ENCODE measurements at regions not wholly inside any gene's neighbourhood (a gene's known extent, or its start where the extent isn't known, plus 50 kb on each side); places are given as distances from the start of the nearest gene placed in this dataset.

DNA sequence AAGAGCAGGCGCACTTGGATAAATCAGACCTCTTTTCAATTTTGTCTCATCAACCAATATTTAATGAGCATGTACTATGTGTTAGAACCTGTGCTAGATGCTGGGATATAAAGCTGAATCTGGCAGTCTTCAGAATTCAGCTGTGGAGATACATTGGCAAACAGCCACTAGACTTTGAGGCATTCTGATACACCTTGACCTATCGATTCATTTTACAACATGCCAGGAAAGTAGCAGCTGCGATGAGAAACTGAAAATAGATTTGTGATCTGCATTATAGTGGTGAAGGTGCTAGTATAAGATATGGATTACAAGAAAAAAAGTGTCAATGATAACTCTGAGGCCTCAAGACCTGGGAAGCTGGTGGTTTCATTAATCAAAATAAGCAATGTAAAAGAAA lies 1338.1 kb upstream of the TENM4 start:
- WGBS: 68% methylated on average over 3 of the region's 3 CpGs

GRCh38 chr11:80778432-80778831 lies 1337.6 kb upstream of the TENM4 start:
- H3K9ac ChIP-seq (ENCODE audit: low read depth in 1 of 2, low read length in 2 of 2): no peak overlapping the region
- no peak overlapping the region for H3K4me3 ChIP-seq (ENCODE audit: low read depth in 1 of 3, low read length in 3 of 3)
- H3K27me3 ChIP-seq (ENCODE audit: control insufficient read depth in 4 of 4, insufficient read depth in 4 of 4, low read length in 3 of 4): no peaks in the 10 kb centered on the region
- H3K9me3 ChIP-seq (ENCODE audit: control insufficient read depth in 4 of 4, low read length in 3 of 4): no peaks in the 10 kb centered on the region
- H3K27ac ChIP-seq (ENCODE audit: low read depth in 1 of 2, low read length in 2 of 2): no peak overlapping the region
- WGBS: 59% methylated on average over 3 of the region's 3 CpGs
- no peak for DNase-seq (ENCODE audit: low spot score)
- TF ChIP-seq GABPA (IDR thresholded peaks at IDR 0.05 in 1 of 2, conservative IDR thresholded peaks at IDR 0.05 in 1 of 2) (no peak), REST (IDR thresholded peaks at IDR 0.05) (no peak), FOXA2 (IDR thresholded peaks at IDR 0.05) (no peak), HNF4G (IDR thresholded peaks at IDR 0.05) (no peak), TAF1 (conservative IDR thresholded peaks at IDR 0.05) (no peak)
- H3K4me1 ChIP-seq (ENCODE audit: control insufficient read depth in 4 of 4, insufficient read depth in 4 of 4, low read length in 3 of 4): no peaks in the 10 kb centered on the region
- H3K36me3 ChIP-seq (ENCODE audit: control insufficient read depth in 4 of 4, insufficient read depth in 3 of 4, low read depth in 1 of 4, low read length in 3 of 4): no peaks in the 10 kb centered on the region

More for the DNA sequence above, 1338.1 kb upstream of the TENM4 start:
- no peak overlapping the region for H3K9ac ChIP-seq (ENCODE audit: low read depth in 1 of 2, low read length in 2 of 2)
- no peaks in the 10 kb centered on the region for H3K4me1 ChIP-seq (ENCODE audit: control insufficient read depth in 4 of 4, insufficient read depth in 4 of 4, low read length in 3 of 4)
- H3K27me3 ChIP-seq (ENCODE audit: control insufficient read depth in 4 of 4, insufficient read depth in 4 of 4, low read length in 3 of 4): no peaks in the 10 kb centered on the region
- DNase-seq (ENCODE audit: low spot score): no peak
- no peaks in the 10 kb centered on the region for H3K9me3 ChIP-seq (ENCODE audit: control insufficient read depth in 4 of 4, low read length in 3 of 4)
- H3K36me3 ChIP-seq (ENCODE audit: control insufficient read depth in 4 of 4, insufficient read depth in 3 of 4, low read depth in 1 of 4, low read length in 3 of 4): no peaks in the 10 kb centered on the region
- no peak for TF ChIP-seq FOXA1 (IDR thresholded peaks at IDR 0.05)
- H3K4me3 ChIP-seq (ENCODE audit: low read depth in 1 of 3, low read length in 3 of 3): no peak overlapping the region
- H3K27ac ChIP-seq (ENCODE audit: low read depth in 1 of 2, low read length in 2 of 2): no peak overlapping the region

GRCh38 chr11:80773919-80774318 lies 1333.1 kb upstream of the TENM4 start:
- Histone ChIP-seq H3K27ac (ENCODE audit: low read depth in 1 of 2, low read length in 2 of 2) (no peak overlapping the region), H3K4me1 (ENCODE audit: control insufficient read depth in 4 of 4, insufficient read depth in 4 of 4, low read length in 3 of 4) (peaks cover 0 to 1% (median 0%) of the 10 kb centered on the region in 4 donors), H3K36me3 (ENCODE audit: control insufficient read depth in 4 of 4, insufficient read depth in 3 of 4, low read depth in 1 of 4, low read length in 3 of 4) (no peaks in the 10 kb centered on the region), H3K27me3 (ENCODE audit: control insufficient read depth in 4 of 4, insufficient read depth in 4 of 4, low read length in 3 of 4) (no peaks in the 10 kb centered on the region), H3K4me3 (ENCODE audit: low read depth in 1 of 3, low read length in 3 of 3) (no peak overlapping the region), H3K9me3 (ENCODE audit: control insufficient read depth in 4 of 4, low read length in 3 of 4) (no peaks in the 10 kb centered on the region), H3K9ac (ENCODE audit: low read depth in 1 of 2, low read length in 2 of 2) (no peak overlapping the region)
- DNase-seq (ENCODE audit: low spot score): no peak
- WGBS: 71% methylated on average over 3 of the region's 3 CpGs
- no peak for TF ChIP-seq RAD21 (IDR thresholded peaks at IDR 0.05)
- no peak for TF ChIP-seq TAF1 (conservative IDR thresholded peaks at IDR 0.05)
- no peak for TF ChIP-seq HNF4G (IDR thresholded peaks at IDR 0.05)
- no peak for TF ChIP-seq RXRA (IDR thresholded peaks at IDR 0.05)
- no peak for TF ChIP-seq GABPA (IDR thresholded peaks at IDR 0.05 in 1 of 2, conservative IDR thresholded peaks at IDR 0.05 in 1 of 2)
- no peak for TF ChIP-seq FOXA2 (IDR thresholded peaks at IDR 0.05)
- TF ChIP-seq, protein P1, sequence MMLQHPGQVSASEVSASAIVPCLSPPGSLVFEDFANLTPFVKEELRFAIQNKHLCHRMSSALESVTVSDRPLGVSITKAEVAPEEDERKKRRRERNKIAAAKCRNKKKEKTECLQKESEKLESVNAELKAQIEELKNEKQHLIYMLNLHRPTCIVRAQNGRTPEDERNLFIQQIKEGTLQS (IDR thresholded peaks at IDR 0.05): no peak
- no peak for TF ChIP-seq EGR1 (IDR thresholded peaks at IDR 0.05; ENCODE audit: low read depth in 2 of 2)
- TF ChIP-seq, protein P2, sequence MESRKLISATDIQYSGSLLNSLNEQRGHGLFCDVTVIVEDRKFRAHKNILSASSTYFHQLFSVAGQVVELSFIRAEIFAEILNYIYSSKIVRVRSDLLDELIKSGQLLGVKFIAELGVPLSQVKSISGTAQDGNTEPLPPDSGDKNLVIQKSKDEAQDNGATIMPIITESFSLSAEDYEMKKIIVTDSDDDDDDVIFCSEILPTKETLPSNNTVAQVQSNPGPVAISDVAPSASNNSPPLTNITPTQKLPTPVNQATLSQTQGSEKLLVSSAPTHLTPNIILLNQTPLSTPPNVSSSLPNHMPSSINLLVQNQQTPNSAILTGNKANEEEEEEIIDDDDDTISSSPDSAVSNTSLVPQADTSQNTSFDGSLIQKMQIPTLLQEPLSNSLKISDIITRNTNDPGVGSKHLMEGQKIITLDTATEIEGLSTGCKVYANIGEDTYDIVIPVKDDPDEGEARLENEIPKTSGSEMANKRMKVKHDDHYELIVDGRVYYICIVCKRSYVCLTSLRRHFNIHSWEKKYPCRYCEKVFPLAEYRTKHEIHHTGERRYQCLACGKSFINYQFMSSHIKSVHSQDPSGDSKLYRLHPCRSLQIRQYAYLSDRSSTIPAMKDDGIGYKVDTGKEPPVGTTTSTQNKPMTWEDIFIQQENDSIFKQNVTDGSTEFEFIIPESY (IDR thresholded peaks at IDR 0.05): no peak
- TF ChIP-seq, protein P3, sequence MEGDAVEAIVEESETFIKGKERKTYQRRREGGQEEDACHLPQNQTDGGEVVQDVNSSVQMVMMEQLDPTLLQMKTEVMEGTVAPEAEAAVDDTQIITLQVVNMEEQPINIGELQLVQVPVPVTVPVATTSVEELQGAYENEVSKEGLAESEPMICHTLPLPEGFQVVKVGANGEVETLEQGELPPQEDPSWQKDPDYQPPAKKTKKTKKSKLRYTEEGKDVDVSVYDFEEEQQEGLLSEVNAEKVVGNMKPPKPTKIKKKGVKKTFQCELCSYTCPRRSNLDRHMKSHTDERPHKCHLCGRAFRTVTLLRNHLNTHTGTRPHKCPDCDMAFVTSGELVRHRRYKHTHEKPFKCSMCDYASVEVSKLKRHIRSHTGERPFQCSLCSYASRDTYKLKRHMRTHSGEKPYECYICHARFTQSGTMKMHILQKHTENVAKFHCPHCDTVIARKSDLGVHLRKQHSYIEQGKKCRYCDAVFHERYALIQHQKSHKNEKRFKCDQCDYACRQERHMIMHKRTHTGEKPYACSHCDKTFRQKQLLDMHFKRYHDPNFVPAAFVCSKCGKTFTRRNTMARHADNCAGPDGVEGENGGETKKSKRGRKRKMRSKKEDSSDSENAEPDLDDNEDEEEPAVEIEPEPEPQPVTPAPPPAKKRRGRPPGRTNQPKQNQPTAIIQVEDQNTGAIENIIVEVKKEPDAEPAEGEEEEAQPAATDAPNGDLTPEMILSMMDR (IDR thresholded peaks at IDR 0.05; ENCODE audit: low read depth, low read length, missing input control): no peak
- no peak for TF ChIP-seq SP1 (IDR thresholded peaks at IDR 0.05)
- TF ChIP-seq FOXA1 (IDR thresholded peaks at IDR 0.05): no peak
- TF ChIP-seq YY1 (IDR thresholded peaks at IDR 0.05): no peak
- TF ChIP-seq HNF4A (conservative IDR thresholded peaks at IDR 0.05): no peak
- TF ChIP-seq NR2F2 (IDR thresholded peaks at IDR 0.05): no peak
- no peak for TF ChIP-seq REST (IDR thresholded peaks at IDR 0.05)
- no peak for TF ChIP-seq JUND (IDR thresholded peaks at IDR 0.05)

Measured in liver (tissue), 8 donors.